Tibial nerve (tissue), 4 donors: ENCODE measurements at regions not wholly inside any gene's neighbourhood (a gene's known extent, or its start where the extent isn't known, plus 50 kb on each side); places are given as distances from the start of the nearest gene placed in this dataset.

ENCODE experiments used
- DNase-seq, 2 donors: peaks; one replicate each; pipeline ENCODE4 v3.0.0-alpha.2; 2019; ENCODE audit warnings: low spot score in 2 of 2
- H3K27ac ChIP-seq, 4 donors: fragments of 200-600 bp; sonication (generic) in 3 of 4; one replicate each; pipeline ENCODE4 v1.5.1; 2017 to 2019; ENCODE audit warnings: mild to moderate bottlenecking in 1 of 4
- H3K27me3 ChIP-seq, 2 donors: fragments of 200-600 bp; sonication (generic) in 1 of 2; one replicate each; pipeline versions ENCODE4 v1.5.1 to v1.6.0; 2017 to 2019
- H3K36me3 ChIP-seq, 3 donors: fragments of 200-600 bp; sonication (generic); one replicate each; pipeline ENCODE4 v1.5.1; 2018 to 2019
- H3K4me1 ChIP-seq, 4 donors: fragments of 200-600 bp; sonication (generic) in 3 of 4; one replicate each; pipeline ENCODE4 v1.5.1; 2017 to 2019
- H3K4me3 ChIP-seq, 4 donors: fragments of 200-600 bp; sonication (generic) in 3 of 4; one replicate each; pipeline ENCODE4 v1.5.1; 2017 to 2019; ENCODE audit warnings: mild to moderate bottlenecking in 1 of 4, moderate library complexity in 1 of 4
- H3K9me3 ChIP-seq, 4 donors: fragments of 200-600 bp; sonication (generic) in 3 of 4; one replicate each; pipeline ENCODE4 v1.5.1; 2017 to 2019
- CTCF ChIP-seq, 5 experiments: fragments of 200-600 bp in 3 of 5; fragments of 450-650 bp in 2 of 5; sonication (generic) in 3 of 5; IDR thresholded peaks; one replicate each; pipeline ENCODE4 v1.5.1; 2016 to 2019; ENCODE audit warnings: antibody characterized with exemption in 5 of 5, mild to moderate bottlenecking in 3 of 5, moderate library complexity in 2 of 5
- EP300 ChIP-seq, 2 donors: sonication (generic); formaldehyde crosslinking; IDR thresholded peaks; one replicate each; pipeline ENCODE4 v1.6.1; 2017; ENCODE audit warnings: antibody characterized with exemption in 2 of 2, mild to moderate bottlenecking in 1 of 2
- POLR2A ChIP-seq, 2 donors: fragments of 450-650 bp; IDR thresholded peaks; one replicate each; pipeline ENCODE4 v1.6.1; 2017; ENCODE audit warnings: antibody characterized with exemption in 2 of 2, mild to moderate bottlenecking in 2 of 2, moderate library complexity in 2 of 2
- WGBS, 2 donors: methylation state at CpG; one replicate each; pipeline ENCODE4 v1.1.5; 2018; 5-methylcytosine and 5-hydroxymethylcytosine counted together

GRCh38 chr11:25218036-25218435 lies 721.2 kb downstream of the LUZP2 start:
- TF ChIP-seq EP300 (IDR thresholded peaks at IDR 0.05) (no peak), POLR2A (IDR thresholded peaks at IDR 0.05) (no peak), CTCF (IDR thresholded peaks at IDR 0.05) (no peak)
- Histone ChIP-seq H3K27me3 (no peaks in the 10 kb centered on the region), H3K4me3 (no peak overlapping the region), H3K27ac (no peak overlapping the region), H3K9me3 (no peaks in the 10 kb centered on the region), H3K4me1 (no peaks in the 10 kb centered on the region), H3K36me3 (no peaks in the 10 kb centered on the region)
- WGBS, 2 donors = 52 to 63% methylated on average over 1 of the region's 1 CpG
- DNase-seq = no peak

- TF ChIP-seq EP300 (IDR thresholded peaks at IDR 0.05) = no peak
- no peak for TF ChIP-seq POLR2A (IDR thresholded peaks at IDR 0.05)
- no peak for TF ChIP-seq CTCF (IDR thresholded peaks at IDR 0.05)
- no peak overlapping the region for H3K4me3 ChIP-seq
- no peaks in the 10 kb centered on the region for H3K36me3 ChIP-seq
- no peak overlapping the region for H3K27ac ChIP-seq
- WGBS, 2 donors = 64 to 78% methylated on average over 3 of the region's 3 CpGs
- no peaks in the 10 kb centered on the region for H3K4me1 ChIP-seq
- no peaks in the 10 kb centered on the region for H3K27me3 ChIP-seq
- peaks cover 0 to 6% (median 0%) of the 10 kb centered on the region in 4 donors for H3K9me3 ChIP-seq
- no peak for DNase-seq
Measured at GRCh38 chr11:25225078-25225477, 728.2 kb downstream of the LUZP2 start.

GRCh38 chr11:25242928-25243327 lies 746.1 kb downstream of the LUZP2 start:
- no peak for DNase-seq

GRCh38 chr11:25244126-25244525 lies 747.3 kb downstream of the LUZP2 start:
- DNase-seq = no peak
- H3K36me3 ChIP-seq = no peaks in the 10 kb centered on the region
- no peaks in the 10 kb centered on the region for H3K4me1 ChIP-seq
- no peak overlapping the region for H3K4me3 ChIP-seq
- TF ChIP-seq EP300 (IDR thresholded peaks at IDR 0.05) (no peak), POLR2A (IDR thresholded peaks at IDR 0.05) (no peak), CTCF (IDR thresholded peaks at IDR 0.05) (no peak)
- no peak overlapping the region for H3K27ac ChIP-seq
- H3K27me3 ChIP-seq = no peaks in the 10 kb centered on the region
- WGBS, 2 donors = 95% methylated on average over 2 of the region's 2 CpGs
- H3K9me3 ChIP-seq = peaks cover 0 to 14% (median 0%) of the 10 kb centered on the region in 4 donors

More at GRCh38 chr11:25242928-25243327, 746.1 kb downstream of the LUZP2 start:
- no peaks in the 10 kb centered on the region for H3K27me3 ChIP-seq
- no peak overlapping the region for H3K4me3 ChIP-seq
- no peak for TF ChIP-seq POLR2A (IDR thresholded peaks at IDR 0.05)
- no peak for TF ChIP-seq CTCF (IDR thresholded peaks at IDR 0.05)
- no peak for TF ChIP-seq EP300 (IDR thresholded peaks at IDR 0.05)
- peaks cover 0 to 14% (median 0%) of the 10 kb centered on the region in 4 donors for H3K9me3 ChIP-seq
- no peaks in the 10 kb centered on the region for H3K4me1 ChIP-seq
- H3K27ac ChIP-seq = no peak overlapping the region
- H3K36me3 ChIP-seq = no peaks in the 10 kb centered on the region

- Histone ChIP-seq H3K4me1 (no peaks in the 10 kb centered on the region), H3K27me3 (no peaks in the 10 kb centered on the region), H3K4me3 (no peak overlapping the region), H3K36me3 (no peaks in the 10 kb centered on the region), H3K9me3 (peaks cover 0 to 14% (median 0%) of the 10 kb centered on the region in 4 donors), H3K27ac (no peak overlapping the region)
- 0% methylated on average over 1 of the region's 1 CpG for WGBS, 2 donors
- DNase-seq = no peak
- TF ChIP-seq EP300 (IDR thresholded peaks at IDR 0.05) = no peak
- no peak for TF ChIP-seq POLR2A (IDR thresholded peaks at IDR 0.05)
- TF ChIP-seq CTCF (IDR thresholded peaks at IDR 0.05) = no peak
Measured at GRCh38 chr11:25247336-25247735, 750.5 kb downstream of the LUZP2 start.
